ENCODE measurements at regions not wholly inside any gene's neighbourhood (a gene's known extent, or its start where the extent isn't known, plus 50 kb on each side); places are given as distances from the start of the nearest gene placed in this dataset.

GRCh38 chr2:62284471-62284870 lies 88.6 kb downstream of the B3GNT2 start:
- CTCF ChIA-PET: no interaction called here

DNA sequence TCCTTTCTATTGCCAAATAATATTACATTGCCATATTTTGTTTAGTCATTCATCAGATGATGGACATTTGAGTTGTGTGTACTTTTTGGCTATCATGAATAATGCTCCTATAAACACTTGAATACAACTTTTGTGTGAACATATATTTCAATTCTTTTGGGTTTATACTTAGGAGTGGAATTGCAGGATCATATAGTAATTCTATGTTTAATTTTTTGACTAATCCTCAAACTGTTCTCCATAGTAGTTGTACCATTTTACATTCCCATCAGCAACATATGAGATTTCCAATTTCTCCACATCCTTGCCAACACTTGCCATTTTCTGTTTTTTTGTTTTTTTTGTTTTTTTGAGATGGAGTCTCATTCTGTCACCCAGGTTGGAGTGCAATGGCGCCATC lies 87.2 kb downstream of the B3GNT2 start:
- ChIA-PET POLR2A (no interaction called here), CTCF (no interaction called here)
- TF ChIP-seq, protein P1, sequence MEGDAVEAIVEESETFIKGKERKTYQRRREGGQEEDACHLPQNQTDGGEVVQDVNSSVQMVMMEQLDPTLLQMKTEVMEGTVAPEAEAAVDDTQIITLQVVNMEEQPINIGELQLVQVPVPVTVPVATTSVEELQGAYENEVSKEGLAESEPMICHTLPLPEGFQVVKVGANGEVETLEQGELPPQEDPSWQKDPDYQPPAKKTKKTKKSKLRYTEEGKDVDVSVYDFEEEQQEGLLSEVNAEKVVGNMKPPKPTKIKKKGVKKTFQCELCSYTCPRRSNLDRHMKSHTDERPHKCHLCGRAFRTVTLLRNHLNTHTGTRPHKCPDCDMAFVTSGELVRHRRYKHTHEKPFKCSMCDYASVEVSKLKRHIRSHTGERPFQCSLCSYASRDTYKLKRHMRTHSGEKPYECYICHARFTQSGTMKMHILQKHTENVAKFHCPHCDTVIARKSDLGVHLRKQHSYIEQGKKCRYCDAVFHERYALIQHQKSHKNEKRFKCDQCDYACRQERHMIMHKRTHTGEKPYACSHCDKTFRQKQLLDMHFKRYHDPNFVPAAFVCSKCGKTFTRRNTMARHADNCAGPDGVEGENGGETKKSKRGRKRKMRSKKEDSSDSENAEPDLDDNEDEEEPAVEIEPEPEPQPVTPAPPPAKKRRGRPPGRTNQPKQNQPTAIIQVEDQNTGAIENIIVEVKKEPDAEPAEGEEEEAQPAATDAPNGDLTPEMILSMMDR (IDR thresholded peaks at IDR 0.05; ENCODE audit: insufficient read depth, low read depth, low read length): no peak
- no peaks in the 10 kb centered on the region for H3K36me3 ChIP-seq (ENCODE audit: control insufficient read depth, insufficient read depth, low read length)
- DNase-seq (ENCODE audit: low read depth): no peak
- H3K4me3 ChIP-seq (ENCODE audit: low read depth, low read length): no peak overlapping the region
- H3K27me3 ChIP-seq (ENCODE audit: control insufficient read depth, insufficient read depth, low read length): no peaks in the 10 kb centered on the region

More at GRCh38 chr2:62284471-62284870, 88.6 kb downstream of the B3GNT2 start:
- TF ChIP-seq, protein P1 (IDR thresholded peaks at IDR 0.05; ENCODE audit: insufficient read depth, low read depth, low read length): no peak
- H3K27me3 ChIP-seq (ENCODE audit: control insufficient read depth, insufficient read depth, low read length): no peaks in the 10 kb centered on the region
- no peak overlapping the region for H3K4me3 ChIP-seq (ENCODE audit: low read depth, low read length)
- POLR2A ChIA-PET: no interaction called here
- no peaks in the 10 kb centered on the region for H3K36me3 ChIP-seq (ENCODE audit: control insufficient read depth, insufficient read depth, low read length)
- no peak for DNase-seq (ENCODE audit: low read depth)

GRCh38 chr2:62281663-62282062 lies 85.7 kb downstream of the B3GNT2 start:
- H3K4me3 ChIP-seq (ENCODE audit: low read depth, low read length): no peak overlapping the region
- ChIA-PET CTCF (no interaction called here), POLR2A (no interaction called here)
- H3K27me3 ChIP-seq (ENCODE audit: control insufficient read depth, insufficient read depth, low read length): no peaks in the 10 kb centered on the region
- TF ChIP-seq, protein P1 (IDR thresholded peaks at IDR 0.05; ENCODE audit: insufficient read depth, low read depth, low read length): no peak
- H3K36me3 ChIP-seq (ENCODE audit: control insufficient read depth, insufficient read depth, low read length): no peaks in the 10 kb centered on the region
- DNase-seq (ENCODE audit: low read depth): no peak

GRCh38 chr2:62277688-62278087 lies 81.8 kb downstream of the B3GNT2 start:
- H3K36me3 ChIP-seq (ENCODE audit: control insufficient read depth, insufficient read depth, low read length): no peaks in the 10 kb centered on the region
- H3K27me3 ChIP-seq (ENCODE audit: control insufficient read depth, insufficient read depth, low read length): no peaks in the 10 kb centered on the region
- CTCF ChIA-PET: no interaction called here
- POLR2A ChIA-PET: no interaction called here
- no peak for DNase-seq (ENCODE audit: low read depth)
- TF ChIP-seq, protein P1 (IDR thresholded peaks at IDR 0.05; ENCODE audit: insufficient read depth, low read depth, low read length): no peak
- no peak overlapping the region for H3K4me3 ChIP-seq (ENCODE audit: low read depth, low read length)

All from BJ (cell line).